Memory B cell (primary cell): ENCODE measurements at regions not wholly inside any gene's neighbourhood (a gene's known extent, or its start where the extent isn't known, plus 50 kb on each side); places are given as distances from the start of the nearest gene placed in this dataset.

Source experiments
- ATAC-seq: fragments of 150-1000 bp; cut with Tn5 transposase; 2 replicates; pipeline ENCODE4 v1.10.0; 2021; ENCODE audit warnings: low read depth, mild to moderate bottlenecking, moderate library complexity
- DNase-seq, 2 donors: peaks; one replicate each; pipeline ENCODE4 v3.0.0; 2022; ENCODE audit warnings: low spot score in 2 of 2
- H3K27ac Mint-ChIP-seq: one replicate; pipeline ENCODE4 v1.8.0; 2022; ENCODE audit warnings: mild to moderate bottlenecking, moderate library complexity, mixed read lengths
- H3K27me3 Mint-ChIP-seq: one replicate; pipeline ENCODE4 v1.8.0; 2022; ENCODE audit warnings: mixed read lengths
- H3K36me3 Mint-ChIP-seq: one replicate; pipeline ENCODE4 v1.8.0; 2022; ENCODE audit warnings: mild to moderate bottlenecking, mixed read lengths
- H3K4me1 Mint-ChIP-seq: one replicate; pipeline ENCODE4 v1.8.0; 2022; ENCODE audit warnings: mixed read lengths
- H3K4me3 Mint-ChIP-seq: one replicate; pipeline ENCODE4 v1.8.0; 2022; ENCODE audit warnings: mild to moderate bottlenecking, moderate library complexity, mixed read lengths
- H3K9me3 Mint-ChIP-seq: one replicate; pipeline ENCODE4 v1.8.0; 2022; ENCODE audit warnings: mixed read lengths

DNA sequence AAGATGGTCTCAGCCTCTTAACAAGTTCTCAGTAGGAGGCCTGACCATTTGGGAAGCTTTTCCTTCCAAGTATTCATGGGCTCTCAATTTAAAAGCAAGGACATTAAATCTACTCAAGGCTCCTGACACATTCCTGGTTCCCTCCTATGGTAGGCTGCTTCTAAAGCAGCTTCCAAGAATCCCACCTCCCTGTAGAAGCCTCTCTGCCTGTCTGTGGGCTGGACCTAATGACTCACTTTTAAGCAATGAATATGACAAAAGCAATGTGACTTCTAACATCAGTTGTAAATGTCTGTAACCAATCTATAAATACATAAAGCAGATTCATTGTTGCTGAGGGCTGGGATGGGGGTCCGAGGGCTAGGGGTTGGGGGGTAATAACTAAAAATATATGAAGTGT, 99.5 kb upstream of the FAM9B start:
- Mint-ChIP-seq H3K36me3 (no peaks in the 10 kb centered on the region), H3K4me3 (no peak overlapping the region), H3K9me3 (no peaks in the 10 kb centered on the region), H3K27ac (no peak overlapping the region), H3K27me3 (peaks cover 3% of the 10 kb centered on the region), H3K4me1 (peaks cover 2% of the 10 kb centered on the region)
- DNase-seq (no peak), ATAC-seq (no peak)

GRCh38 chrX:9134366-9134765, 100.4 kb upstream of the FAM9B start:
- DNase-seq: no peak
- ATAC-seq: no peak
- H3K4me3 Mint-ChIP-seq: no peak overlapping the region
- no peaks in the 10 kb centered on the region for H3K9me3 Mint-ChIP-seq
- peaks cover 2% of the 10 kb centered on the region for H3K4me1 Mint-ChIP-seq
- H3K27ac Mint-ChIP-seq: no peak overlapping the region
- H3K27me3 Mint-ChIP-seq: peaks cover 3% of the 10 kb centered on the region
- H3K36me3 Mint-ChIP-seq: no peaks in the 10 kb centered on the region

DNA sequence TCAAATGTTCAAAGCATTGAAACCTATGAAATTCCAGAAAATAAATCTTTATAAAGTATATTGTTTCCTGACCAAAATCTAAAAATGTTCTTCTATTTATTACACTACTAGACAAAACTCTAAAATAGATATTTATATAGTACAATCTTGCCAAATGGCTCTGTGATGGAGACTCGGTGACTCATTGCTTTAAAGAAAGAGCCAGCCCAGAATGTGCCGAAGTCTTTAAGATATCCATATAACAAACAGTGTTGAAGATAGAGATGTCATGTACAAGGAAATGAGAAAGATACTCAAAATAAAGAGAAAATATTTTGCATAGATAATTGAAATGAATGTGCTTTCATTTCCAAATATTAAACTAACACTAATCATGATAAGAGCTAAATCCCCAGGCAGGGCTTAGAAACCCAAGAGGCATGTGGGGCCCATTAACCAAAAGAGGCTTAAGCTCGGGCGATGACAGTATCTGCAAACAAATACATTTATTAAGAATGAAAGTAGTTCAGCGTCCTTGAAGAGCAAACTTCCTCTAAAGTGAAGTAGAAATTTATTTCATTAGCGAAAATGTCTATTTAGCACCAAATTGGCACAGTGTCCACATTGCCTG, 102.1 kb upstream of the FAM9B start:
- Mint-ChIP-seq H3K27me3 (peaks cover 3% of the 10 kb centered on the region), H3K9me3 (no peaks in the 10 kb centered on the region), H3K36me3 (no peaks in the 10 kb centered on the region), H3K27ac (no peak overlapping the region), H3K4me1 (peaks cover 2% of the 10 kb centered on the region), H3K4me3 (no peak overlapping the region)
- no peak for DNase-seq
- ATAC-seq: no peak

GRCh38 chrX:9137152-9137551, 103.2 kb upstream of the FAM9B start:
- Mint-ChIP-seq H3K9me3 (no peaks in the 10 kb centered on the region), H3K27me3 (peaks cover 3% of the 10 kb centered on the region), H3K4me3 (no peak overlapping the region), H3K27ac (no peak overlapping the region), H3K36me3 (no peaks in the 10 kb centered on the region), H3K4me1 (peaks cover 2% of the 10 kb centered on the region)
- no peak for ATAC-seq
- DNase-seq: no peak

DNA sequence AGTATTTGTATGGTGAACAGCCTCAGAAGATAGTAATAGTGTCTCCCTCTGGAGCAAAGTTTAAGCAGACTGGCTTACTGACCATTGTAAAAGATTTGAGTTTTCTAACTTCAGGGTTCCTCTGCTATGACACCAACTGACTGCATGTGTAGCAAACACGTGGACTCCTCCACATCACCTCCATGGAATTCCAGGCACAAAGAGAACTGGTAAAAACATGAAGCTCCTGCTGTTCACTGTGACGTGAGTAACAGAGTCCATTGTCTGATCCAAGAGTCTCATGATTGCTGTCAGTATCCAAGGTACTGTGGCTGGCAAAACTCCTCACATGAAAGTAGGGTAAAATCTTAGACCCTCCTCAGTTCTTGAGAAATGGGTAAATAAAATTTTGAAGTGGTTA, 107.6 kb upstream of the FAM9B start:
- no peaks in the 10 kb centered on the region for H3K36me3 Mint-ChIP-seq
- ATAC-seq (no peak), DNase-seq (no peak)
- no peak overlapping the region for H3K4me3 Mint-ChIP-seq
- H3K9me3 Mint-ChIP-seq: no peaks in the 10 kb centered on the region
- peaks cover 2% of the 10 kb centered on the region for H3K4me1 Mint-ChIP-seq
- peaks cover 8% of the 10 kb centered on the region for H3K27me3 Mint-ChIP-seq
- H3K27ac Mint-ChIP-seq: no peak overlapping the region

GRCh38 chrX:9144701-9145241, 110.8 kb upstream of the FAM9B start:
- Mint-ChIP-seq H3K9me3 (no peaks in the 10 kb centered on the region), H3K27ac (no peak overlapping the region), H3K4me1 (no peaks in the 10 kb centered on the region), H3K36me3 (no peaks in the 10 kb centered on the region), H3K27me3 (peaks cover 5% of the 10 kb centered on the region), H3K4me3 (no peak overlapping the region)
- ATAC-seq: no peak
- no peak for DNase-seq

DNA sequence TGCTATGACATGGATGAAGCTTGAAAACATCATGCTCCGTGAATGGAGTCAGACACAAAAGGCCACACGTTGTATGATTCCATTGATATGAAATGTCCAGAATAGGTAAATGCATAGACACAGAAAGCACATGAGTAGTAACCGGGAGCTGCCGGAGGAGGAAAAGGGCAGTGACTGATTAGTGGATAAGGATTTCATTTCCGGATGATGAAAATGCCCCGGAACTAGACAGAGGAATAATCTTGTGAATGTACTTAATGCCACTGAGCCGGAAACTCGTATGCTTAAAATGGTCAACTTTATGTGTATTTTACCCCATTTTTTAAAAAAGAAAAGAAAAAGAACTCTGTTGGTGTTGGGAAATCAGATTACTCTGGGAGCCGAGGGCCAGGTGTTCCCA, 112.7 kb upstream of the FAM9B start:
- no peaks in the 10 kb centered on the region for H3K9me3 Mint-ChIP-seq
- DNase-seq (no peak), ATAC-seq (no peak)
- H3K36me3 Mint-ChIP-seq: no peaks in the 10 kb centered on the region
- no peak overlapping the region for H3K4me3 Mint-ChIP-seq
- peaks cover 5% of the 10 kb centered on the region for H3K27me3 Mint-ChIP-seq
- no peak overlapping the region for H3K27ac Mint-ChIP-seq
- H3K4me1 Mint-ChIP-seq: no peaks in the 10 kb centered on the region

DNA sequence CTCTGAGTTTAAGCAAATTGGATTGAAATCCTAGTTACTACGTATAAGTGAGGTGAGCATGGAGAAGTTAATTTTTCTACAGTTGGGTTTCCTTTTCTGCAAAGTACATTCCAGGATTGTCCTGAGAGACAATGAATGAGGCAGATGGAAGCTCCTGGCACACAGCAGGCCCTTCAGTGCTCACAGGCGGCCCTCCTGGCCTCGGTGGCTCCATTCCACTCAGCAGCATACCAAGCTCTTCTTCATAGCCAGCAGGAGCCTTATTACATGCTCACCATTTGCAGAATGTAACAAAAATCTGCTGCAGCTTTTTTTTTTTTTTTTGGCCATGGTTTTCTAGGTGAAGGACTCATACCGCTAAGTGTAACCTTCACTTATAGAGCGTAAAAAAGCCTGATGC, 113.2 kb upstream of the FAM9B start:
- Mint-ChIP-seq H3K27me3 (peaks cover 5% of the 10 kb centered on the region), H3K9me3 (peaks cover 2% of the 10 kb centered on the region), H3K4me1 (peaks cover 3% of the 10 kb centered on the region), H3K27ac (no peak overlapping the region), H3K36me3 (no peaks in the 10 kb centered on the region), H3K4me3 (no peak overlapping the region)
- ATAC-seq (no peak), DNase-seq (no peak)

- DNase-seq: no peak
- Mint-ChIP-seq H3K9me3 (peaks cover 2% of the 10 kb centered on the region), H3K4me3 (no peak overlapping the region), H3K27ac (no peak overlapping the region), H3K4me1 (peaks cover 3% of the 10 kb centered on the region), H3K27me3 (peaks cover 5% of the 10 kb centered on the region), H3K36me3 (no peaks in the 10 kb centered on the region)
- ATAC-seq: no peak
Measured at GRCh38 chrX:9147726-9148125, 113.8 kb upstream of the FAM9B start.

DNA sequence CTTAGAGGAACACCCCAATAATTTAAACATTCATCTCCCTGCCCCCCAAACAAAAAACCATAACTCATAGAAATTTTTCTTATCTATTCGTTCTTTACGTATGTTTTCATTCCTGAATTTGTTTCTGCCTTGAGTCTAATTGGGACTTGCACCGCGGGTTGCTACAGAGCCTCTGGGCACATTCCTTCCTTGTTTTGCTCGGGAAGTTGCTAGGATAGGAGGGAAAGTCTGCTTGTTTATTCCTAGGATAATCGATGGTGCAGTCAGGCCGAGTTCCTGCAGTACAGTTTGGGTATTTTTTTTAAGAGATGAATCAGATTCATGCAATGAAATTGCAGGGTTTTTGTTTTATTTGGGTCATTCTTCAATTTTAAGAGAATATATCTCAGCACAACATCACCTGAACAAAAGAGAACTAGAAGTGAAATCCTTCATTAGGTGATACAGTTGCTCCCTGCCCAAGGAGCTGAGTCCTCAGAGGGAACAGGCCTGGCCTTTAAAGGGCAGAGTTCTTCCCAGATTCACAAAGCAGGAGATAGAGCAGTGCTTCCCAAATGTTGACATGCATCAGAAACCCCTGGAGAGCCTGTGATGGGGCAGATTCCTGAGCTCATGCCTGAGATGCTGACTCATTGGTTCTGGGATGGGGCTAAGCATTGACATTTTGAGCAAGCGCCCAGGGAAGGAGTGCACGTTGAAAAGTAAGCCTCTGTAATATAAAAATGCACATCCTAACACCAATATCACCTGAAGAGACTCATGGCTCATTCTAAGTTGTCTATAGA, 114.9 kb upstream of the FAM9B start:
- Mint-ChIP-seq H3K4me3 (no peak overlapping the region), H3K36me3 (no peaks in the 10 kb centered on the region), H3K27me3 (peaks cover 5% of the 10 kb centered on the region), H3K4me1 (peaks cover 3% of the 10 kb centered on the region), H3K27ac (no peak overlapping the region), H3K9me3 (peaks cover 2% of the 10 kb centered on the region)
- ATAC-seq (no peak), DNase-seq (no peak)

GRCh38 chrX:9149501-9150245, 115.7 kb upstream of the FAM9B start:
- H3K9me3 Mint-ChIP-seq: peaks cover 2% of the 10 kb centered on the region
- ATAC-seq (no peak), DNase-seq (no peak)
- H3K27ac Mint-ChIP-seq: no peak overlapping the region
- peaks cover 3% of the 10 kb centered on the region for H3K4me1 Mint-ChIP-seq
- no peak overlapping the region for H3K4me3 Mint-ChIP-seq
- no peaks in the 10 kb centered on the region for H3K36me3 Mint-ChIP-seq
- H3K27me3 Mint-ChIP-seq: peaks cover 2% of the 10 kb centered on the region

- Mint-ChIP-seq H3K36me3 (no peaks in the 10 kb centered on the region), H3K4me3 (no peak overlapping the region), H3K27me3 (peaks cover 3% of the 10 kb centered on the region)
Measured at GRCh38 chrX:9151772-9152307, 117.9 kb upstream of the FAM9B start.

DNA sequence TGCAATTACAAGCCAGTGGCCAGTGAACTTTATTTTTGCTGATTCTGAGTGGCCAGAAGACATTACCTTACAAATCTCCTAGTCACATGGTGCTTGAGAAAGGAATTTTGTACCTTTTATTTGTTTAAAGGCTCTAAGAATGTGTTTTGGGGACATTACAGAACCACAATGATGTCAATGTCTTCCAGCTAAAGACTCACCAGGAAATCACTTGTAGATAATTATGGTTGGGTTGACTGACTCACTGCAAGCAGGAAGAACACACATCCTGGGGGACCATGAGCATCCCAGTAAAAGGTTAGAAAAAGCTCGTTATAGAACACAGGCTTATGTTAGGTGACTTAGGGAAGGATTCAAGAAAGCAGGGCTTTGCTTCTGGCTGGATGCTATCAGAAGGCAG, 119.4 kb upstream of the FAM9B start:
- DNase-seq: no peak
- Mint-ChIP-seq H3K4me1 (peaks cover 3% of the 10 kb centered on the region), H3K4me3 (no peak overlapping the region), H3K36me3 (no peaks in the 10 kb centered on the region), H3K27ac (no peak overlapping the region), H3K27me3 (peaks cover 4% of the 10 kb centered on the region), H3K9me3 (peaks cover 3% of the 10 kb centered on the region)
- ATAC-seq: no peak

More at GRCh38 chrX:9151772-9152307, 117.9 kb upstream of the FAM9B start:
- peaks cover 3% of the 10 kb centered on the region for H3K4me1 Mint-ChIP-seq
- no peak for DNase-seq
- ATAC-seq: no peak
- no peak overlapping the region for H3K27ac Mint-ChIP-seq
- H3K9me3 Mint-ChIP-seq: peaks cover 3% of the 10 kb centered on the region

DNA sequence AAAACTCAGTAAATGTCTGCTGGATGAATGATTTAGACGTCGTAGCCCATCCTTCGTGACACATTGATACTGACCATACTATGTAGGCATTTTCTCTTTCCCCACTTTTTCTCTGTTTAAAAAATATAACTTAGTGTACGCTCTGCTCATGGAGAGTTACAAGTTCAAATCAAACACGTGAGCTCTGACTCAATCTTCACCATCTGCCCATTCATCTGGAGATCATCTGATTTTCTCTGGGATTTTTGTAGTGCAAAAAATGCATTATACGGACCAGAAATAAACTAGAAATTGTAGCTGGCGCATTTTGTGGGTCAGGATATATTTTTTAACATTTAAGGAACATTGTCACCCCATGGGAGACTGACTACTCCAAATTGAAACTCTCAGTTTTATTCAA, 124.7 kb upstream of the FAM9B start:
- Mint-ChIP-seq H3K9me3 (peaks cover 1% of the 10 kb centered on the region), H3K27me3 (peaks cover 16% of the 10 kb centered on the region), H3K36me3 (no peaks in the 10 kb centered on the region), H3K4me3 (no peak overlapping the region), H3K4me1 (no peaks in the 10 kb centered on the region), H3K27ac (no peak overlapping the region)
- ATAC-seq: no peak
- DNase-seq: no peak
